BJ (cell line): ENCODE measurements at regions not wholly inside any gene's neighbourhood (a gene's known extent, or its start where the extent isn't known, plus 50 kb on each side); places are given as distances from the start of the nearest gene placed in this dataset.

ENCODE experiments used
- CTCF ChIA-PET: fragments of 350-600 bp; formaldehyde crosslinking; extraction: SDS; loops from one replicate; lab custom pipeline; 2021; ENCODE audit warnings: antibody characterized with exemption, inconsistent platforms; lab: Yijun Ruan, JAX
- POLR2A ChIA-PET: fragments of 300-600 bp; sonication (Branson Sonifier 250); formaldehyde crosslinking; extraction: SDS; loops from one replicate; lab custom pipeline; 2021; ENCODE audit warnings: antibody characterized with exemption; lab: Charles Lee
- DNase-seq: peaks from one replicate; pipeline ENCODE4 v3.0.0-alpha.2; 2011; ENCODE audit warnings: low read depth
- H3K27me3 ChIP-seq: 2 replicates; pipeline ENCODE4 v1.6.0; 2011; ENCODE audit warnings: low read length; ENCODE audit not compliant: control insufficient read depth, insufficient read depth
- H3K36me3 ChIP-seq: 2 replicates; pipeline ENCODE4 v1.5.1; 2011; ENCODE audit warnings: low read length; ENCODE audit not compliant: control insufficient read depth, insufficient read depth
- H3K4me3 ChIP-seq: 2 replicates; pipeline ENCODE4 v1.5.1; 2011; ENCODE audit warnings: low read depth, mild to moderate bottlenecking, control low read depth, low read length
- TF ChIP-seq, protein P1 (sequence below): IDR thresholded peaks from 2 replicates; pipeline ENCODE4 v1.5.1; 2011; ENCODE audit warnings: low read depth, mild to moderate bottlenecking, control low read depth, inconsistent platforms, low read length, moderate library complexity; ENCODE audit not compliant: insufficient read depth

DNA sequence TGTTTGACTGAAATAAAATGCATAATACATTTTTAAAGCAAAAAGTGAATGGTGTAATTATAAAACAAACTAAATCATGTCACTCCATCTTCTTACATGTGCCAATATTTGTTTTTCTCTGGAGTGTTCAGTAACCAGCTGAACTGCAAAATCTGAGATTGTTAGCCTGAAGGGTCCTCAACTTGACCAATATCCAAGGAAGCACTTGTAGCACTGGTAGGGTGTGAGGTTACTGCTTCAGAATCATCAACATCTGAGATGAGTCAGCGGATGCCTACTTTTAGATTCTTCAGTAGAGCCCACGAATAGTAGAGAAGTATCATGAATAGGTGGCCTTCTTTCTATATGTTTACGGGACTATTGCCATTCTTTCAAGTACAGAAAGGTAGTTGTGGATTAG, 226.7 kb downstream of the TLE4 start:
- ChIA-PET CTCF (no interaction called here), POLR2A (no interaction called here)
- no peaks in the 10 kb centered on the region for H3K36me3 ChIP-seq
- no peak overlapping the region for H3K4me3 ChIP-seq
- TF ChIP-seq, protein P1, sequence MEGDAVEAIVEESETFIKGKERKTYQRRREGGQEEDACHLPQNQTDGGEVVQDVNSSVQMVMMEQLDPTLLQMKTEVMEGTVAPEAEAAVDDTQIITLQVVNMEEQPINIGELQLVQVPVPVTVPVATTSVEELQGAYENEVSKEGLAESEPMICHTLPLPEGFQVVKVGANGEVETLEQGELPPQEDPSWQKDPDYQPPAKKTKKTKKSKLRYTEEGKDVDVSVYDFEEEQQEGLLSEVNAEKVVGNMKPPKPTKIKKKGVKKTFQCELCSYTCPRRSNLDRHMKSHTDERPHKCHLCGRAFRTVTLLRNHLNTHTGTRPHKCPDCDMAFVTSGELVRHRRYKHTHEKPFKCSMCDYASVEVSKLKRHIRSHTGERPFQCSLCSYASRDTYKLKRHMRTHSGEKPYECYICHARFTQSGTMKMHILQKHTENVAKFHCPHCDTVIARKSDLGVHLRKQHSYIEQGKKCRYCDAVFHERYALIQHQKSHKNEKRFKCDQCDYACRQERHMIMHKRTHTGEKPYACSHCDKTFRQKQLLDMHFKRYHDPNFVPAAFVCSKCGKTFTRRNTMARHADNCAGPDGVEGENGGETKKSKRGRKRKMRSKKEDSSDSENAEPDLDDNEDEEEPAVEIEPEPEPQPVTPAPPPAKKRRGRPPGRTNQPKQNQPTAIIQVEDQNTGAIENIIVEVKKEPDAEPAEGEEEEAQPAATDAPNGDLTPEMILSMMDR = no peak
- H3K27me3 ChIP-seq = peaks cover 4% of the 10 kb centered on the region; the same call in 1 of the 2 replicates
- no peak for DNase-seq

DNA sequence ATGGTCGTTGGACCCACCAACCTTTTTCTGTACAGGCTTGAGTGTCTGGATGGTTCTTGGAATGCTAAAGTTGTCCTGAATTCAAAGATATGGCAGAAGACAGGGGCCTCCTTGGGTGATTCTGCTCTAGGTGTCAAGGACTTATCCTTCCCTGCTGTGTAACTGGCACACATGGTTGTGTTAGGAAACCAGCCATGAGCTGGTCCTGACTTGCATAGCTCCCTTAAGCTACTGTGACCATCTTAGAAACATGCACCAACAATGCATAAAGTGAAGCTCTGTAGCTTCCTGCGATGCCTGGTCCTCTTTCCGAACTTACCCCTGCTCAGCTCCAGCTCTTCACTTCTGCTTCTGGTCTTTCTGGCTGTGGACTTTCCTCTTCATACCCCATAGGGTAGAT, 224.6 kb downstream of the TLE4 start:
- TF ChIP-seq, protein P1 = no peak
- ChIA-PET POLR2A (no interaction called here), CTCF (interaction anchor here (1.5 kb wide), 1 partner anchor 8 kb away, joined by 3 read pairs; no protein-coding TSS in a partner anchor)

DNA sequence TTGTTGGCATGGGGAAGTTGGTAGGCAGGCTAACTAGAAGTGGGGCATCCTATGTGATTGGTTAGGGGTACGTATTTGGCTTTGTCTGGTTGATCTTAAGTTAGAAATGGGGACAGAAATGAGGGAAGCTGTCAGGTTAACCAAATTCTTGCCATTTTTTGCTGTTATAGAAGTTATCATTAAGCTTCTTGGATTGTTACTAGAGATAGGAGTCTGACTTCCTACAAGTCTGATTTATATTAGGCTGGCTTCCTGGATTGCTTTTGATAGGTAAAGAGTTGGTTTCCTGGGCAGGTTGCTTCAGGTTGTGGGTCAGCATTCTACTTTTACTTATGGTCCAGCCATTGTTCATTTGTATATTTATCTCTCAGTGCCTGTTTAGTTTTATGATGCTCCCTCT, 216.9 kb downstream of the TLE4 start:
- DNase-seq = no peak
- Histone ChIP-seq H3K36me3 (no peaks in the 10 kb centered on the region), H3K4me3 (no peak overlapping the region), H3K27me3 (no peaks in the 10 kb centered on the region)
- ChIA-PET CTCF (interaction anchor here (1.2 kb wide), 1 partner anchor 8 kb away, joined by 3 read pairs; no protein-coding TSS in a partner anchor), POLR2A (no interaction called here)
- TF ChIP-seq, protein P1 = no peak

More for the DNA sequence above, 224.6 kb downstream of the TLE4 start:
- H3K36me3 ChIP-seq = no peaks in the 10 kb centered on the region
- no peak overlapping the region for H3K4me3 ChIP-seq
- H3K27me3 ChIP-seq = peaks cover 4% of the 10 kb centered on the region; the same call in 1 of the 2 replicates
- no peak for DNase-seq

DNA sequence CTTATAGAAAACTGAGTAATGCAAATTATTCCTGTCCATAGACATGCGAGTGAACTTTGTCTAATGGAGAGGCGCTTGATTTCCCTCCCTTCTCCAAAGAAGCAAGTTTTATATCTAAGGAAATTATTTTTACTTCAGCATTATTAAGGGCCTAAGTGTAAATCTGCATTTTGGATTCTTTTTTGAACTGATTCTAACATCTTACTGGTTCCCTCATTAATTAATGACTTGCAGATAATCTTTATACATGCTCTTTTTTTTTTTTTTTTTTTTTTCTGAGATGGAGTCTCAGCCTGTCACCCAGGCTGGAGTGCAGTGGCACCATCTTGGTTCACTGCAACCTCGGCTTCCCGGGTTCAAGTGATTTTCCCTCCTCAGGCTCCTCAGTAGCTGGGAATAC, 209.5 kb downstream of the TLE4 start:
- Histone ChIP-seq H3K36me3 (no peaks in the 10 kb centered on the region), H3K27me3 (no peaks in the 10 kb centered on the region), H3K4me3 (no peak overlapping the region)
- POLR2A ChIA-PET = interaction anchor here (0.5 kb wide), 1 partner anchor 24 kb away, joined by 3 read pairs; no protein-coding TSS in a partner anchor
- TF ChIP-seq, protein P1 = no peak
- DNase-seq = no peak
- CTCF ChIA-PET = no interaction called here

DNA sequence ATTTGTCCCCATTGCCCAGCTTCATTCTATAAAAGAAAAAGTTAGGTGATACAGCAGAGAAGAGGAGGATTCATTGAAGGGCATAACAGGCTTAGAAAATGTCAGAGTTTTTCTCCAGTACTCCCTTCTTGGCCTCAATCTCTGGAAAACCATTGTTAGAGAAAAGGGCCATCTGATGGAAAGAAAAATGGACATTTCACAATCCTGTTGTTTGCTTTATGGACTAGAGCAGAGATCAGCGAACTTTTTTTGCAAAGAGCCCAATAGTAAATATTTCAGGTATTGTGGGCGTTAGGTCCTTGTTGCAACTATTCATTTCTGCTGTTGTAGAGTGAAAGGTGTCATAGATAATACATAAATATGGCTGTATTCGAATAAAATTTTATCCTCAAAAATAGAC, 208.8 kb downstream of the TLE4 start:
- no peak for DNase-seq
- H3K36me3 ChIP-seq = no peaks in the 10 kb centered on the region
- ChIA-PET CTCF (no interaction called here), POLR2A (interaction anchor here (0.5 kb wide), 1 partner anchor 24 kb away, joined by 3 read pairs; no protein-coding TSS in a partner anchor)
- TF ChIP-seq, protein P1 = no peak
- H3K4me3 ChIP-seq = no peak overlapping the region
- no peaks in the 10 kb centered on the region for H3K27me3 ChIP-seq
